ENCODE measurements at regions not wholly inside any gene's neighbourhood (a gene's known extent, or its start where the extent isn't known, plus 50 kb on each side); places are given as distances from the start of the nearest gene placed in this dataset.

DNA sequence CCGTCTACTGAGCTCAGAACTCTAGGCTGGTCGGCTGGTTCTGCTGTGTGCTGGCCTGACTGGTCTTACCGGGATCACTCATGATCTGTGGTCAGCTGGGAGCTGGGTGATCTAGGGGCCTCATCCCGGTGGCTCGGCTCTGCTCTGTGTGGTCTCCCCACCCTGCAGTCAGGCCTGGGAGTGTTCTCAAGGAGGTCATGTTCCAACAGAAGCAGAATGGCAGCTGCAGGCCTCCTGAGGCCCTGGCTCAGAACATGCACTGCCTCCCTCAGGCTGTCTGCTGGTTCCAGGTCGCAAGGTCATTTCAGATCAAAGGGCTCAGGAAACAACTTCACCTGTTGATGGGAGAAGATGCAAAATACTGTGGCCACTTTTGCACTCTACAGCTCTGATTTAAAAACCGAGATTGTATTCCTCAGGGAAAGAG is 81.1 kb upstream of the RFX8 start:
- Histone ChIP-seq H3K36me3 (ENCODE audit: control insufficient read depth, insufficient read depth, low read length) (no peaks in the 10 kb centered on the region), H3K9me3 (ENCODE audit: control insufficient read depth, insufficient read depth, low read length) (no peaks in the 10 kb centered on the region), H3K4me3 (ENCODE audit: low read length) (no peak overlapping the region), H3K4me1 (ENCODE audit: control insufficient read depth, insufficient read depth, low read length) (no peaks in the 10 kb centered on the region), H3K27me3 (ENCODE audit: control insufficient read depth, insufficient read depth, low read length) (no peaks in the 10 kb centered on the region), H3K27ac (ENCODE audit: low read length) (no peak overlapping the region)
- whole genome bisulfite sequencing (ENCODE audit: insufficient coverage, insufficient read length): no CpG with 5 or more reads among the region's 7 CpGs
- DNase-seq (ENCODE audit: low read depth, low spot score): no peak

DNA sequence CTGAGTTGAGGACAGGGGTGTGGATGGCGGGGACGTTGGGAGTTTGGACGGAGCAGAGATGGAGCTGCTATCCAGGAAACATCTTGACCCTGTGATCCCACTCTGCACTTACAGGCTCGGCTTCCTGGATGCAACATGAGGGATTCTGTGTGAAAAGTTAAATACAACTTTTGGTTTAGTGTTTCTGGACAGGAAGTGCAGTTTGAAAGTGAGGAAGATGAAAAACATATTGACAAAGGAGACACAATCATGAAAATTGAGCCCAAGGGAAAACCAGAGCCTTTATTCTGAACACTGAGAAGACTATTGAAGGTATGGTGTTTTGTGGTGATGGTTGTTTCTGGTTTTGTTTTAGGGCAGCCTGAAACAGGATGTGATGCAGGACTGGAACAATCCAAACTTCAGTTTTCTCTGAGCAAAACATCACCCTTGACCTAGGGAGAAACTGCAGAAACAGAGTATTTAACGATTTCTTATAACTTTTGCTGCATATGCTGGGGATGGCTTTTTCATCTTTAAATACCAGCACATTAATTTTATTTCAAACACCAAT is 76.5 kb upstream of the RFX8 start:
- no CpG with 5 or more reads among the region's 5 CpGs for WGBS (ENCODE audit: insufficient coverage, insufficient read length)
- H3K4me1 ChIP-seq (ENCODE audit: control insufficient read depth, insufficient read depth, low read length): no peaks in the 10 kb centered on the region
- DNase-seq (ENCODE audit: low read depth, low spot score): no peak
- H3K4me3 ChIP-seq (ENCODE audit: low read length): no peak overlapping the region
- H3K36me3 ChIP-seq (ENCODE audit: control insufficient read depth, insufficient read depth, low read length): no peaks in the 10 kb centered on the region
- H3K9me3 ChIP-seq (ENCODE audit: control insufficient read depth, insufficient read depth, low read length): no peaks in the 10 kb centered on the region
- no peak overlapping the region for H3K27ac ChIP-seq (ENCODE audit: low read length)
- no peaks in the 10 kb centered on the region for H3K27me3 ChIP-seq (ENCODE audit: control insufficient read depth, insufficient read depth, low read length)

DNA sequence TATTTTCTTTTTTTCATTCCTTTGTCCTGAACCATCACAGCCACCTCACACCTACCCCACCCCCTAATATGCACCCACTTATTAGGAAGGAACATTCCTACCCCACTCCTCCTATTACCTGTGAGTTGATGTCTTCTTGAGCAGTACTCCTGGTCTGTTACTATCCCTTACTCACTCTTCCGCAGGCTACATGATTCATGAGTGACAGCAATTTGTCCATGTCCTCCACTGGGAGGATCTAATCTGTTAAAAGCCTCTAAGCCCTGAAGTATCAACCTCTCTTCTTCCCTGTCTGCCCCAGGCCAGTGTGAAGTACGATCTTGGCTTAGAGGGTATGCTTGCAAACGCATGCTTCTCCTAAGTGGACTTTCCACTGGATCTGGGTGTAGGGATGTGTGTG is 75.6 kb upstream of the RFX8 start:
- Histone ChIP-seq H3K27me3 (ENCODE audit: control insufficient read depth, insufficient read depth, low read length) (no peaks in the 10 kb centered on the region), H3K36me3 (ENCODE audit: control insufficient read depth, insufficient read depth, low read length) (no peaks in the 10 kb centered on the region), H3K4me1 (ENCODE audit: control insufficient read depth, insufficient read depth, low read length) (no peaks in the 10 kb centered on the region), H3K27ac (ENCODE audit: low read length) (no peak overlapping the region), H3K4me3 (ENCODE audit: low read length) (no peak overlapping the region), H3K9me3 (ENCODE audit: control insufficient read depth, insufficient read depth, low read length) (no peaks in the 10 kb centered on the region)
- DNase-seq (ENCODE audit: low read depth, low spot score): no peak
- WGBS (ENCODE audit: insufficient coverage, insufficient read length): no CpG with 5 or more reads among the region's 3 CpGs

DNA sequence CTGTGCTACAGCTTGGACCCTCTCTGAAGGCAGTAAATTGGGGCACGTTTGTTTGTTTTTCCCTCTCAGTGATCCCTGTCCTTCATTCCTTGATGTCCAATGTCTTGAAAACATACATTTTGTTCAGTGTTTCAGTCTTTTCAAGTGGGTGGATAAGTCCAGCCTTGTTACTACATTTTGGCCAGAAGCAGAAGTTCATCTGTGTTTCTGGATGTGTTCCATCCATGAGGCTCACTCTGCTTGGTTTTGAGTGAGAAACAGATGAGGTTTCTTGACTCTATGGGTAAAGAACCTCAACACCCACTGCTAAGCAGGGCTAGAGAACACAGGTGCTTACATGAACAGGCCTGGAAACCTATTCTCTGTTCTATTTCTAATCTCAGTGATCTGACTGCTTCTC is 74.5 kb upstream of the RFX8 start:
- Histone ChIP-seq H3K4me1 (ENCODE audit: control insufficient read depth, insufficient read depth, low read length) (no peaks in the 10 kb centered on the region), H3K27me3 (ENCODE audit: control insufficient read depth, insufficient read depth, low read length) (no peaks in the 10 kb centered on the region), H3K4me3 (ENCODE audit: low read length) (no peak overlapping the region), H3K36me3 (ENCODE audit: control insufficient read depth, insufficient read depth, low read length) (no peaks in the 10 kb centered on the region), H3K27ac (ENCODE audit: low read length) (no peak overlapping the region), H3K9me3 (ENCODE audit: control insufficient read depth, insufficient read depth, low read length) (no peaks in the 10 kb centered on the region)
- no peak for DNase-seq (ENCODE audit: low read depth, low spot score)
- no CpG with 5 or more reads among the region's 1 CpG for WGBS (ENCODE audit: insufficient coverage, insufficient read length)

DNA sequence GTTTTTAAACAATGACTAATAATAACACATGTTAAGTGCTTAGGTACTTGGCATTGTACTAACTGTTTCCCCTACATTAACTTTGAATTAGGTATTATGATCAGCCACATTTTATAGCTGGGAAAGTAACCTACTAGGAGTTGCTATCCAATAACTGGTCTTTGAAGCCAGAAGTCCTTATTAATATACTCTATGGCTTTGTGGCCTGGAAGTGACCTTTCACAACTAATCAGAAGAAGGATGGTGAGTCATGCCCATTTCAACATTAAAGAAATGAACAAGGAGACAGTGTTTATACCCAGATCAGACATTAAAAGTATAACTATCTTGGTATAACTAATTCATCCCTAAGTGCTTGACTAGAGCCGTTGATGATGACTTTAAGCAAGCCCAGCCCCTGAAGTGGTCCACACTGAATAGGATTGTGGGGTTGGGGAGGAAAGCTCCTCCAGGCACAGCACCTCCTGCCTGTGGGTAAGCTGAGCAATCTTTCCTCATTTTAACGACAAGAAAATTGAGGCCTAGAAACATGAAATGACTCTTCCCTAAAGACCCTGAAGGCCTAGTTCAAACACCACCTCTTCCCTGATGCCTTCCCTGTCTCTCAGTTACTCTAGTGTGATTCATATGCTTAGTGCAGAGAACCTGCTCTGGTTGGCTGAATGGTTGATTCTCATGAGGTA is 71.6 kb upstream of the RFX8 start:
- no peaks in the 10 kb centered on the region for H3K27me3 ChIP-seq (ENCODE audit: control insufficient read depth, insufficient read depth, low read length)
- H3K36me3 ChIP-seq (ENCODE audit: control insufficient read depth, insufficient read depth, low read length): no peaks in the 10 kb centered on the region
- no peaks in the 10 kb centered on the region for H3K9me3 ChIP-seq (ENCODE audit: control insufficient read depth, insufficient read depth, low read length)
- no peak overlapping the region for H3K4me3 ChIP-seq (ENCODE audit: low read length)
- WGBS (ENCODE audit: insufficient coverage, insufficient read length): no CpG with 5 or more reads among the region's 2 CpGs
- H3K4me1 ChIP-seq (ENCODE audit: control insufficient read depth, insufficient read depth, low read length): no peaks in the 10 kb centered on the region
- no peak for DNase-seq (ENCODE audit: low read depth, low spot score)
- H3K27ac ChIP-seq (ENCODE audit: low read length): no peak overlapping the region

DNA sequence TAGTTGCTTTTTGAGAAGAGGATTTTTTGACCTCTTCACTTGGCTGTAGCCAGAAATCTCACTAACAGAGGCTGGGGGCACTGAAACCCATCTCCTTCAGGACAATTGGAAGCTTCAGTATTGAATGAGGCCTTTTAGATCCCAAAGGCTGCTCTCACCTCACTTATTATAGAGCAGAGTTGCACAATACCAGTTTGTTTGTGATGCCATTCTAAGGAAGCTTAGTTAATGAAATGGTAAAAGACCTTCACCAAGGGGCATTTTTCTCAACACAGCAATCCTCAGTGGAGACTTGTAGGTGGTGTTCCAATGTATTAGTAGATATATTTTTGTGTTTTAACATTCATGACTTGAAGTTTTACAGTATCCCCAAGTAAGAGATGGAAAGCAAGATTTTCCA is 71.0 kb upstream of the RFX8 start:
- Histone ChIP-seq H3K27me3 (ENCODE audit: control insufficient read depth, insufficient read depth, low read length) (no peaks in the 10 kb centered on the region), H3K4me3 (ENCODE audit: low read length) (no peak overlapping the region), H3K9me3 (ENCODE audit: control insufficient read depth, insufficient read depth, low read length) (no peaks in the 10 kb centered on the region), H3K4me1 (ENCODE audit: control insufficient read depth, insufficient read depth, low read length) (no peaks in the 10 kb centered on the region), H3K27ac (ENCODE audit: low read length) (no peak overlapping the region), H3K36me3 (ENCODE audit: control insufficient read depth, insufficient read depth, low read length) (no peaks in the 10 kb centered on the region)
- no peak for DNase-seq (ENCODE audit: low read depth, low spot score)

DNA sequence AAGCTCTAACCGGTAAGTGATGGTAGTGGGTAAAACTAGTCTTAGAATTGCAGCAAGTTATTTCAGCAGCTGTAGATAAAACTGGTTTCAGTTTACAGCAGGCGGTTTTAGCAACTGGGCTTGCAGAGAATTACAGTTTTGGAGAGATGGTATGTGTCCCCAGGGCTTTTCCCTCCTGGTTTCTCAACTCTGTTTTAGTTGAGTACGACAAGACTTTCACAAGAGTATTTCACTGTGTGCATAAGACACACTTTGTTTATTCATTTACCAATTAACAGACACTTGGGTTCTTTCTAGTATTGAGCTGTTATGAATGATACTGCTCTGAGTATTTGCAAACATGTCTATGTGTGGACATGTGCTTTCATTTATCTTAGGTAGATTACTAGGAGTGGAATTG is 65.6 kb upstream of the RFX8 start:
- DNase-seq (ENCODE audit: low read depth, low spot score): no peak
- Histone ChIP-seq H3K4me3 (ENCODE audit: low read length) (no peak overlapping the region), H3K36me3 (ENCODE audit: control insufficient read depth, insufficient read depth, low read length) (no peaks in the 10 kb centered on the region), H3K27me3 (ENCODE audit: control insufficient read depth, insufficient read depth, low read length) (no peaks in the 10 kb centered on the region), H3K9me3 (ENCODE audit: control insufficient read depth, insufficient read depth, low read length) (no peaks in the 10 kb centered on the region), H3K4me1 (ENCODE audit: control insufficient read depth, insufficient read depth, low read length) (no peaks in the 10 kb centered on the region), H3K27ac (ENCODE audit: low read length) (no peak overlapping the region)
- no CpG with 5 or more reads among the region's 3 CpGs for WGBS (ENCODE audit: insufficient coverage, insufficient read length)

DNA sequence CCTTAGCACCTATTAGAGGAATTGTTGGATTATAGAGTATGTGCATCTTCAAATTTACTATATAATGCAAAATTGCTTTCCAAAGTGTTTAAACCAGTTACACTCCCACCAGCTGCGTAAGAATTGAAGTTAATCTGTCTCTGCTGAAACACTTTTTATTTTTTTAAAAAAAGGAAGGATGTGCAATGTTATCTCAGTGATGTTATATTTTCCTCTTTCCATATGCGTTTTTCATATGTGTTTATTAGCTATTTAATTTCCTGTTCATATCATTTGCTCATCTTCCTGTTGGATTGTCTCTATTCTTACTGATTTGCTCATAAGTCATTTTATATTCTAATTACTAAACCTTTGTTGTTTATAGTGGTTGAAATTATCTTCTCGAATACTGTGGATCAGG is 63.2 kb upstream of the RFX8 start:
- Histone ChIP-seq H3K4me3 (ENCODE audit: low read length) (no peak overlapping the region), H3K27me3 (ENCODE audit: control insufficient read depth, insufficient read depth, low read length) (no peaks in the 10 kb centered on the region), H3K27ac (ENCODE audit: low read length) (no peak overlapping the region), H3K36me3 (ENCODE audit: control insufficient read depth, insufficient read depth, low read length) (no peaks in the 10 kb centered on the region), H3K4me1 (ENCODE audit: control insufficient read depth, insufficient read depth, low read length) (peaks cover 6% of the 10 kb centered on the region; the same call in 1 of the 2 replicates), H3K9me3 (ENCODE audit: control insufficient read depth, insufficient read depth, low read length) (no peaks in the 10 kb centered on the region)
- DNase-seq (ENCODE audit: low read depth, low spot score): no peak
- WGBS (ENCODE audit: insufficient coverage, insufficient read length): no CpG with 5 or more reads among the region's 3 CpGs

DNA sequence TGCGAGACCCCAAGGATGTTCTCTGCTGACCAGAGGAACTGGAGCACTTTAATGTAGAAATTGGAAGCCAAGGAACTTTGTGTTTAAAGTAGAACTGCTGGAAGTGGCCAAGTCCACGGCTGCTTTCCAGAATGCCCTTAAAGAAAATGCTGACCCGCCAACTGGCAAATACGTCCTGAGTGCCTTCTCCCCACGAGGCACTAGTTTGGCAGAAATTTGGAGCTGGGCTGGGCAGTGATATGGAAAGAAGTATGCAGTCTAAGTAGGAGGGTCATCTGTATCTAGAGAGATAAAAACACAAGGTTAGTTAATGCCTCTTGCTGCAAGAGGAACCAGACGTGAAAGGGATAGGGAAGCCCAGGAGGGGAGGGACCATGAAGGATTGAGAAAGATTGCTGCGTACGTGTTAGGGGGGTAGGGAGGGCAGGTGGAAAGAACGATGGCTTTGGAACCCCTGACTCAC is 59.3 kb upstream of the RFX8 start:
- H3K27ac ChIP-seq (ENCODE audit: low read length): peak overlapping the region; percentile 48
- no peaks in the 10 kb centered on the region for H3K36me3 ChIP-seq (ENCODE audit: control insufficient read depth, insufficient read depth, low read length)
- no peaks in the 10 kb centered on the region for H3K9me3 ChIP-seq (ENCODE audit: control insufficient read depth, insufficient read depth, low read length)
- no peak overlapping the region for H3K4me3 ChIP-seq (ENCODE audit: low read length)
- peaks cover 6% of the 10 kb centered on the region; the same call in 1 of the 2 replicates for H3K4me1 ChIP-seq (ENCODE audit: control insufficient read depth, insufficient read depth, low read length)
- no peak for DNase-seq (ENCODE audit: low read depth, low spot score)
- no peaks in the 10 kb centered on the region for H3K27me3 ChIP-seq (ENCODE audit: control insufficient read depth, insufficient read depth, low read length)
- no CpG with 5 or more reads among the region's 9 CpGs for WGBS (ENCODE audit: insufficient coverage, insufficient read length)

DNA sequence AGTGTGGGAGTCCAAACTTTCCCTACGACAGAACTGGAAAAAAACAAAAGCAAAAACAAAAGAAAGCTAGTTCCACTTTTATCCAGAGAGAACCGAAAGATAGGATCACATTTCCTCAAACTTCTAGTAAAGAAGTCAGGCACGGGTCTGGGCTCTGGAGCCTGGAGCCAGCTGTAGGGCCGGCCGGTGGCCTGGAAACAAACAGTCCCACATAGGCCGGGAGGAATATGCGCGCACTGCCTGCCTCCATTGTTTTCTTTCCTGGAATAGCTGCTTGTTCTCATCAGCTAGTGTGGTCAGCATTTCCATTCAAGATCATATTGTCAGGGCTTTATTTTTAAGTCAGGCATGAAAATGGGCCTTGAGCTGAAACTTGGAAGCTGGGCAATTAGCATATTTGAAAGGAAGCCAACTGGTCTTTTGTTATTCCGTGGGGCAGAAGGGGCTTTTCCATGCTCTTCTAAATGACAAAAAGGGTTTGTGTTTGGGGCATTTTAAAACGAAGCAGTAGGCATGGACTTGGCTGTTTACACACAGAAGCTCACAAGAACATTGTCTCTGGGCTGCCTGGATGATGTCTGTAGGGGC is 58.7 kb upstream of the RFX8 start:
- H3K4me3 ChIP-seq (ENCODE audit: low read length): no peak overlapping the region
- WGBS (ENCODE audit: insufficient coverage, insufficient read length): no CpG with 5 or more reads among the region's 10 CpGs
- no peak overlapping the region for H3K27ac ChIP-seq (ENCODE audit: low read length)
- H3K27me3 ChIP-seq (ENCODE audit: control insufficient read depth, insufficient read depth, low read length): no peaks in the 10 kb centered on the region
- peaks cover 6% of the 10 kb centered on the region; the same call in 1 of the 2 replicates for H3K4me1 ChIP-seq (ENCODE audit: control insufficient read depth, insufficient read depth, low read length)
- no peak for DNase-seq (ENCODE audit: low read depth, low spot score)
- H3K36me3 ChIP-seq (ENCODE audit: control insufficient read depth, insufficient read depth, low read length): no peaks in the 10 kb centered on the region
- no peaks in the 10 kb centered on the region for H3K9me3 ChIP-seq (ENCODE audit: control insufficient read depth, insufficient read depth, low read length)

DNA sequence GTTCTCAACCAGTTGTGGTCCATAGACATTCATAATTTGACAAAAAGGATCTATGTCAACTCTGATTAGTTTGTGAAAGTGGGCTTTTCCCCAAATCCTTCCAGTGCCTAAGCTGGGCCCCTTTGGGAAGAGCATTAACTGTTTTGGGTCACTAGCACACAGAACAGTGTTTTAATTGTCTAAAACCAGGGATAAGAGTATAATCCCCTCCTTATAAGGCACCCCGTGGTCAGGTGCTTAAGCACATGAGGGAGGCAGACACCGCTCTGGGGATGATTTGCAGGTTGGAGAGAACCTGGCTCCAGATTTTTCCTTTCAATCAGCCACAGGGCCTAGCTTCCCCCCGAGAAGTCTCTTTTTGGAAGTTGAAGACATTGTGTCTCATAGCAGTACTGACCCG is 53.6 kb upstream of the RFX8 start:
- Histone ChIP-seq H3K4me3 (ENCODE audit: low read length) (no peak overlapping the region), H3K27ac (ENCODE audit: low read length) (no peak overlapping the region), H3K9me3 (ENCODE audit: control insufficient read depth, insufficient read depth, low read length) (no peaks in the 10 kb centered on the region), H3K4me1 (ENCODE audit: control insufficient read depth, insufficient read depth, low read length) (no peaks in the 10 kb centered on the region), H3K36me3 (ENCODE audit: control insufficient read depth, insufficient read depth, low read length) (no peaks in the 10 kb centered on the region), H3K27me3 (ENCODE audit: control insufficient read depth, insufficient read depth, low read length) (no peaks in the 10 kb centered on the region)
- DNase-seq (ENCODE audit: low read depth, low spot score): no peak
- no CpG with 5 or more reads among the region's 4 CpGs for WGBS (ENCODE audit: insufficient coverage, insufficient read length)
